H1 (cell line): ENCODE measurements at regions not wholly inside any gene's neighbourhood (a gene's known extent, or its start where the extent isn't known, plus 50 kb on each side); places are given as distances from the start of the nearest gene placed in this dataset.

Experiments
- CTCF ChIA-PET: fragments of 300-600 bp; sonication (Branson Sonifier 250); formaldehyde crosslinking; loops from one replicate; lab custom pipeline; 2021; ENCODE audit not compliant: partially characterized antibody; lab: Charles Lee
- POLR2A ChIA-PET: fragments of 300-600 bp; sonication (Branson Sonifier 250); formaldehyde crosslinking; loops from one replicate; lab custom pipeline; 2021; ENCODE audit warnings: inconsistent platforms; ENCODE audit not compliant: partially characterized antibody; lab: Charles Lee
- DNase-seq, 2 experiments: peaks; one replicate each; pipeline versions ENCODE4 v3.0.0 to v3.0.0-alpha.2; 2010 to 2022; ENCODE audit warnings: low spot score in 2 of 2, low read depth in 1 of 2, mixed read lengths in 1 of 2
- FAIRE-seq: peaks from 2 replicates; lab custom pipeline; 2011; peaks lifted over from hg19 to GRCh38; lab: Jason Lieb, UNC
- H2AFZ ChIP-seq: 2 replicates; pipeline ENCODE4 v1.8.1; 2012; ENCODE audit warnings: low read length, inconsistent platforms
- H2AK5ac ChIP-seq: 2 replicates; pipeline ENCODE4 v1.6.1; 2013; ENCODE audit warnings: low read depth, low read length
- H2BK120ac ChIP-seq: replicated peaks from 2 replicates; pipeline ENCODE3; 2013; ENCODE audit warnings: low read depth, low read length, inconsistent platforms
- H2BK12ac ChIP-seq: 2 replicates; pipeline ENCODE4 v1.6.1; 2013; ENCODE audit warnings: low read depth, low read length
- H2BK15ac ChIP-seq: 2 replicates; pipeline ENCODE4 v1.6.1; 2013; ENCODE audit warnings: low read length
- H2BK20ac ChIP-seq: 2 replicates; pipeline ENCODE4 v1.6.1; 2013; ENCODE audit warnings: low read length
- H2BK5ac ChIP-seq: 2 replicates; pipeline ENCODE4 v1.6.1; 2013; ENCODE audit warnings: low read depth, low read length
- H3K14ac ChIP-seq: 2 replicates; pipeline ENCODE4 v1.6.1; 2013; ENCODE audit warnings: inconsistent platforms; ENCODE audit not compliant: insufficient read length
- H3K18ac ChIP-seq: 2 replicates; pipeline ENCODE4 v1.6.1; 2013; ENCODE audit warnings: low read length; ENCODE audit errors: extremely low read depth
- H3K23ac ChIP-seq: 2 replicates; pipeline ENCODE4 v1.6.1; 2013; ENCODE audit warnings: inconsistent platforms; ENCODE audit not compliant: insufficient read length
- H3K23me2 ChIP-seq: 2 replicates; pipeline ENCODE4 v1.6.1; 2013; ENCODE audit warnings: low read depth, low read length
- H3K27ac ChIP-seq: 2 replicates; pipeline ENCODE4 v1.6.1; 2011; ENCODE audit warnings: low read depth, low read length, inconsistent platforms
- H3K27me3 ChIP-seq, 4 experiments: replicated peaks in 1 of 4; 1 replicate in 1 of 4; 2 replicates in 3 of 4; pipeline versions ENCODE4 v1.6.1 to v1.8.1; 2011 to 2013; ENCODE audit warnings: low read length in 3 of 4, mild to moderate bottlenecking in 3 of 4, inconsistent platforms in 2 of 4, mixed read lengths in 2 of 4, moderate library complexity in 1 of 4; ENCODE audit not compliant: control insufficient read depth in 3 of 4, insufficient read depth in 3 of 4; ENCODE audit errors: extremely low read depth in 1 of 4
- H3K36me3 ChIP-seq, 4 experiments: 2 replicates each; pipeline versions ENCODE4 v1.6.1 to v1.8.1; 2011 to 2013; ENCODE audit warnings: mild to moderate bottlenecking in 4 of 4, low read length in 3 of 4, moderate library complexity in 2 of 4, control low read depth in 1 of 4, inconsistent platforms in 1 of 4; ENCODE audit not compliant: insufficient read depth in 4 of 4, control insufficient read depth in 2 of 4
- H3K4ac ChIP-seq: replicated peaks from 2 replicates; pipeline ENCODE3; 2013; ENCODE audit warnings: low read length, low read depth, mixed read lengths, inconsistent platforms; ENCODE audit not compliant: insufficient read length
- H3K4me1 ChIP-seq, 4 experiments: replicated peaks in 1 of 4; 1 replicate in 1 of 4; 2 replicates in 3 of 4; pipeline versions ENCODE4 v1.6.1 to v1.8.1; 2011 to 2013; ENCODE audit warnings: low read length in 3 of 4, inconsistent platforms in 2 of 4, mixed read lengths in 1 of 4; ENCODE audit not compliant: insufficient read depth in 4 of 4, control insufficient read depth in 3 of 4
- H3K4me2 ChIP-seq, 2 experiments: 2 replicates each; pipeline versions ENCODE4 v1.6.1 to v1.8.1; 2011 to 2013; ENCODE audit warnings: low read depth in 2 of 2, low read length in 2 of 2, control low read depth in 1 of 2, inconsistent platforms in 1 of 2, mild to moderate bottlenecking in 1 of 2; ENCODE audit not compliant: insufficient read depth in 1 of 2
- H3K4me3 ChIP-seq, 4 experiments: fragments of 200-600, 300-600 bp in 1 of 4; sonication (generic), shearing (Covaris generic), sonication (Bioruptor Twin) in 1 of 4; 2 replicates each; pipeline versions ENCODE4 v1.5.1 to v1.8.1; 2011 to 2016; ENCODE audit warnings: low read length in 4 of 4, low read depth in 3 of 4, control low read depth in 2 of 4, inconsistent platforms in 2 of 4, mild to moderate bottlenecking in 2 of 4, mixed read lengths in 1 of 4, moderate library complexity in 1 of 4; ENCODE audit not compliant: insufficient read depth in 2 of 4; ENCODE audit errors: extremely low read depth in 1 of 4
- H3K56ac ChIP-seq: replicated peaks from 2 replicates; pipeline ENCODE3; 2013; ENCODE audit warnings: low read depth, mild to moderate bottlenecking, mixed read lengths, low read length, inconsistent platforms; ENCODE audit not compliant: insufficient read length
- H3K79me1 ChIP-seq: 2 replicates; pipeline ENCODE4 v1.6.1; 2013; ENCODE audit warnings: low read depth, low read length, control low read depth
- H3K79me2 ChIP-seq, 2 experiments: 2 replicates each; pipeline versions ENCODE4 v1.6.1 to v1.8.1; 2012 to 2013; ENCODE audit warnings: low read length in 2 of 2, mild to moderate bottlenecking in 2 of 2, inconsistent platforms in 1 of 2; ENCODE audit not compliant: insufficient read depth in 2 of 2, control insufficient read depth in 1 of 2
- H3K9ac ChIP-seq, 4 experiments: replicated peaks in 1 of 4; 1 replicate in 1 of 4; 2 replicates in 3 of 4; pipeline versions ENCODE4 v1.6.1 to v1.8.1; 2011 to 2013; ENCODE audit warnings: low read depth in 3 of 4, low read length in 3 of 4, control low read depth in 2 of 4, mild to moderate bottlenecking in 2 of 4, moderate library complexity in 2 of 4, inconsistent platforms in 1 of 4; ENCODE audit errors: extremely low read depth in 1 of 4
- H3K9me3 ChIP-seq, 2 experiments: 2 replicates each; pipeline versions ENCODE4 v1.6.1 to v1.8.1; 2012 to 2013; ENCODE audit warnings: mild to moderate bottlenecking in 2 of 2, moderate library complexity in 2 of 2, control low read depth in 1 of 2, inconsistent platforms in 1 of 2, low read depth in 1 of 2, low read length in 1 of 2, mixed read lengths in 1 of 2; ENCODE audit not compliant: insufficient read depth in 2 of 2
- H4K20me1 ChIP-seq, 2 experiments: replicated peaks in 1 of 2; 2 replicates each; pipeline versions ENCODE3 to v1.8.1; 2011 to 2013; ENCODE audit warnings: inconsistent platforms in 2 of 2, low read length in 2 of 2, mild to moderate bottlenecking in 1 of 2; ENCODE audit not compliant: insufficient read depth in 2 of 2, control insufficient read depth in 1 of 2
- H4K5ac ChIP-seq: 2 replicates; pipeline ENCODE4 v1.6.1; 2013; ENCODE audit warnings: low read length, low read depth, mixed read lengths, inconsistent platforms; ENCODE audit not compliant: insufficient read length
- H4K8ac ChIP-seq: 2 replicates; pipeline ENCODE4 v1.8.0; 2013; ENCODE audit warnings: mild to moderate bottlenecking, moderate library complexity, low read length, inconsistent platforms; ENCODE audit not compliant: insufficient read depth; ENCODE audit errors: extremely low read depth
- H4K91ac ChIP-seq: replicated peaks from 2 replicates; pipeline ENCODE3; 2013; ENCODE audit warnings: low read length, mixed read lengths, inconsistent platforms; ENCODE audit not compliant: insufficient read length
- MAFK ChIP-seq: IDR thresholded peaks from 2 replicates; pipeline ENCODE4 v1.6.1; 2012; ENCODE audit warnings: low read depth, mild to moderate bottlenecking, improper control_type of control experiment, low read length
- WGBS, 2 experiments: shearing (Covaris generic) in 1 of 2; methylation state at CpG; one replicate each; pipeline versions ENCODE4 v1.1.6 to v1.1.7; 2013 to 2015; ENCODE audit warnings: low lambda C conversion rate in 2 of 2, mixed read lengths in 2 of 2, inconsistent platforms in 1 of 2, low coverage in 1 of 2, missing lambda C conversion rate in 1 of 2; ENCODE audit not compliant: insufficient replicate concordance in 2 of 2, insufficient coverage in 1 of 2, insufficient read length in 1 of 2; ENCODE audit errors: extremely low coverage in 1 of 2, missing lambda C conversion rate in 1 of 2; 5-methylcytosine and 5-hydroxymethylcytosine counted together

- FAIRE-seq (no peak), DNase-seq (no peak)
- Histone ChIP-seq H3K56ac (no peak overlapping the region), H3K4me3 (no peak overlapping the region), H4K5ac (no peak overlapping the region), H2BK5ac (no peak overlapping the region), H2AK5ac (no peak overlapping the region), H3K9ac (no peak overlapping the region), H3K4me2 (no peak overlapping the region), H2BK120ac (no peak overlapping the region), H3K23ac (no peak overlapping the region), H4K91ac (no peak overlapping the region), H3K79me1 (no peaks in the 10 kb centered on the region), H3K23me2 (no peaks in the 10 kb centered on the region), H3K14ac (no peak overlapping the region), H4K20me1 (no peaks in the 10 kb centered on the region), H3K18ac (no peak overlapping the region), H3K9me3 (no peaks in the 10 kb centered on the region), H2BK15ac (no peak overlapping the region), H2BK20ac (no peak overlapping the region), H3K4ac (no peak overlapping the region), H3K27ac (no peak overlapping the region), H3K36me3 (no peaks in the 10 kb centered on the region), H3K79me2 (no peaks in the 10 kb centered on the region), H2BK12ac (no peak overlapping the region), H3K27me3 (no peaks in the 10 kb centered on the region), H2AFZ (no peak overlapping the region), H4K8ac (no peak overlapping the region), H3K4me1 (peaks cover 1 to 5% (median 5%) of the 10 kb centered on the region in 4 experiments; a peak in 4 of 7 replicates)
- CTCF ChIA-PET = no interaction called here
- POLR2A ChIA-PET = no interaction called here
- no peak for TF ChIP-seq MAFK
- WGBS, 2 experiments = 91% methylated on average over 1 of the region's 1 CpG; no CpG with 5 or more reads in 1 of the 2 experiments
These were observed 246.5 kb upstream of the TBX18 start for GRCh38 chr6:85010865-85011264.
